ENCODE measurements at regions not wholly inside any gene's neighbourhood (a gene's known extent, or its start where the extent isn't known, plus 50 kb on each side); places are given as distances from the start of the nearest gene placed in this dataset.

- DNase-seq = no peak
Measured at GRCh38 chr4:120163895-120164294, 97.2 kb upstream of the MAD2L1 start.

DNA sequence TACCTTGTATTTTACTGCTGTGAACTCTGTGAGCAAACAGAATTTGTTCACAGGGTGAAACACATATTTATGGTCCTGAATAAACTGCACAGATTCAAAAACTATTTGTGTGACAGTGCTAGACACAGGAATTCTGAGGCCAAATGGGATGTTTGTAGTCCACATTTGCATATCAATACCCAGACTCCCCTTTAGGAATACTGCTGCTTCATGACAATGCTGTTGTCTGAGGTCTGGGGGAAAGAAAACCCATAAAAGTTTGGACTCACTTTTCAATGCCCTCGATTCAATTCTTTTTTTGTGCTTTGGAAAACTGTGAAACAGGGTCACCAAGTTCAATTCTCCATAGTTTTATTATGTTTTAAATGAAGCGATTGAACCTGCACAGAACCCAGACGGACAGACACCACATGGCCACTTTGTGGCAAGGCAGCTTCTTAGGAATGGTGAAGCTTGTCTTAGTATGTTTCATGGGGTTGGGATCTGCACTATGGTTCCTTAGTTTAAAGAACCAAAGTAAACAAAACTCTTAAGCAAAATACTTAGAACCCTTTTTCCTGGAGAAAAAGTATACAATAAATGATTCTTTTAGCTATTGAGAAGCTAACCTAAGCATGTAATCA is 92.3 kb upstream of the MAD2L1 start:
- DNase-seq = no peak

- DNase-seq = no peak
Measured at GRCh38 chr4:120158046-120158445, 91.4 kb upstream of the MAD2L1 start.

- DNase-seq = peak; percentile 58 to 79 (median 73)
Measured at GRCh38 chr4:120156120-120156718, 89.6 kb upstream of the MAD2L1 start.

DNA sequence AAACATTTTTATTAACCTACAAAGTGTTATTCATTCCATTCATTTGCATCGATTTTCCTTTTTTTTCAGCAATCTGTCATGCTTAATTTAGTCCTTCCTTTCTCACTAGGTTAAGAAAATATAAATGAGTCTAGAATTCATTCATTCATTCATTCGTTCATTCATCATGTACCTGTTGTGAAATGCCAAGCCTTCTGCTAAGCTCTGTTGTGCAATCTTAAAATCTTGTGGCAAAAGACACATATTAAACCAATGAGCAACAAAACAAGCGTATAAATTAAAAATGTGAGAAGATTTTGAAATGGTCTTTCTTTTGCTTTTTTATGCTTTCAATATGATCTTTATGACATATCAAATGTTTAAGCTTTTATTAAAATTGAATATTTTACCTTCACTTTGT is 88.6 kb upstream of the MAD2L1 start:
- no peak for DNase-seq

- DNase-seq = no peak
Measured at GRCh38 chr4:120144634-120145033, 78.0 kb upstream of the MAD2L1 start.

- no peak for DNase-seq
Measured at GRCh38 chr4:120144041-120144440, 77.4 kb upstream of the MAD2L1 start.

DNA sequence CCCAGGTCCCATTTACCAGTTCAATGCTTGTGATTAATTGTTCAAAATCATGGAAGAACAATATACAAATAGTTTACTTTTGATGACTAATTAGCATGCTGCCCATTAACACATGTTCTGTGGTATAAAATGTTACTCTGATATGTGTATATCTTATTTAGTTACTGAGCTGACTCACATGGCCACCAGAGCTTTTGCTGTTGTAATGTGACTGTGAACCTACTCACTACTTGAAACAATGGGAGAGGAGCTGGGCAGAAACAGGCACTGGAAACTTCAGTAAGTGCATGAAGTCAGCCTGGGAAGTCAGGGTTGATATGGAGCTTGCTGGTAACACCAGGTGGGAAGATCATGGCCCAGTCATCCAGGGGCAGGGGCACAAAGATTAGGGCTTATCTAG is 72.7 kb upstream of the MAD2L1 start:
- DNase-seq = peak in 1 of 3 donors; percentile 2

DNA sequence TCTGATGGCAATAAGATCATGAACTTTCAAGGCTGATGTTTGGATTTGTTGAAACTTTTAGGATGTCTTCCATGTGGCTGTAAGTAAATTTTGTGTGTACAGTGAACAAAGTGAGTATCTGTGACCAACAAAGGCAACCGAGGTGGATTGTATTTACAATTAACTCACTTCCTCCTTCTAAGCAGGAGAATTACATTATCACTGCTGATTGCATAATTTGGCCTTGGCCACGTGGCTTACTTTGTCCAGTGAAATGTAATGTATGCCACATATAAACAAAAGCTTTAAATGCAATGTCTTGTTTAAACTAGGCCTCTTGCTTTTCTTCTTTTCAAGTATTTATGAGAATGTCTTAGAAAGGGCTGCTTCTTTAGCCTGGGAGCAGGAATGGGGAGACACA is 66.3 kb upstream of the MAD2L1 start:
- peak; percentile 17 to 45 (median 29) for DNase-seq

DNA sequence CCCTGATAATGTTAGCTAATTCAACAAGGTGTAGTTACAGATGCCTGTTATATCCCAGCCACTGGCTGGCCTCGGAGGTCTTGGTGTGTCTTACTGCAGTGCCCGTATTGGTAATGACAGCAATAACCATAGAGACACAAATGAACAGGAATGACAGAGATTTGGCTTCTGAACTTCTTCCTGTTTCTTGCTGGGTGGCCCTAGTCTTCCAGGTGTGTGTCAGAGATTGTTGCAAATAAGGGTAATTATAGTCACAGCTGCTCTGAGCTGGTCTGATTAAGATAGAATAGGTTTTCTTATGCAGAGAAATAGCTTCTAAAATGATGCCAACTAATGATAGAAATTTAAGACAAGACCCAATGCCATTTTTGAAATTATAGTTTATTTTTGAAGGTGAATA is 64.1 kb upstream of the MAD2L1 start:
- no peak for DNase-seq

Measured in suppressor macrophage treated with lipopolysaccharide for 1 hour (primary cell).